ENCODE measurements at regions not wholly inside any gene's neighbourhood (a gene's known extent, or its start where the extent isn't known, plus 50 kb on each side); places are given as distances from the start of the nearest gene placed in this dataset.

- CTCF ChIA-PET: no interaction called here
- H3K4me3 ChIP-seq (ENCODE audit: low read depth, low read length): no peak overlapping the region
These were observed 325.7 kb downstream of the TLL1 start for GRCh38 chr4:166198516-166199310.

DNA sequence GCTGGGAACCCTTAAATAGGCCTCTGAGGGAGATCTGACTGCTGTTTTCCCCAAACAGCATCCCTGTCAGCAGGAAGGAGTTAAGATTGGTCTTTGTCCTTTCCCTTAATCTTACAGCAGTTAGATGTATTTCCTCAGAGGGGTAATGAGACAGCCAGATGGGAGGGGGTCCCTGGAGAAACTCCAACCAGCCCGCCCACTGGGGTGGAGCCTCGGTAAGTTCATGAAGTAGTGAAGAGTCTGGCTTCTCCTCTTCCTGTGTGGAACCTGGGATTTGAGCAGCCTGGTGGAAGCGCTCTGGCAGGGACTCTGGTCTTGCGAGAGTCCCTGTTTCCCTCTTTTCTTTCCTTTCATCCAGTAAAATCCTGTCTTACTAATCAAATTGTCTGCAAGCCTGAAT lies 330.0 kb downstream of the TLL1 start:
- Histone ChIP-seq H3K9me3 (ENCODE audit: control insufficient read depth, insufficient read depth, low read depth, low read length) (no peaks in the 10 kb centered on the region), H3K4me3 (ENCODE audit: low read depth, low read length) (no peak overlapping the region), H3K36me3 (ENCODE audit: control insufficient read depth in 2 of 2, insufficient read depth in 1 of 2, low read length in 2 of 2) (no peaks in the 10 kb centered on the region), H3K4me1 (ENCODE audit: control insufficient read depth, insufficient read depth, low read length) (no peaks in the 10 kb centered on the region), H3K27ac (ENCODE audit: extremely low read depth, low read depth, low read length) (no peak overlapping the region)
- CTCF ChIA-PET: no interaction called here
- POLR2A ChIA-PET: no interaction called here
- TF ChIP-seq GFI1B (tag by site-specific recombination; IDR thresholded peaks at IDR 0.05): no peak
- TF ChIP-seq ZNF548 (tag by site-specific recombination; IDR thresholded peaks at IDR 0.05): no peak
- no peak for TF ChIP-seq ZFP3 (tag by site-specific recombination; IDR thresholded peaks at IDR 0.05; ENCODE audit: low read depth)
- no peak for TF ChIP-seq KLF1 (tag by site-specific recombination; IDR thresholded peaks at IDR 0.05)
- no peak for TF ChIP-seq ZNF501 (tag by site-specific recombination; IDR thresholded peaks at IDR 0.05)
- TF ChIP-seq OVOL3 (tag by site-specific recombination; IDR thresholded peaks at IDR 0.05): no peak
- no peak for TF ChIP-seq SP7 (tag by site-specific recombination; IDR thresholded peaks at IDR 0.05)
- TF ChIP-seq, protein P1, sequence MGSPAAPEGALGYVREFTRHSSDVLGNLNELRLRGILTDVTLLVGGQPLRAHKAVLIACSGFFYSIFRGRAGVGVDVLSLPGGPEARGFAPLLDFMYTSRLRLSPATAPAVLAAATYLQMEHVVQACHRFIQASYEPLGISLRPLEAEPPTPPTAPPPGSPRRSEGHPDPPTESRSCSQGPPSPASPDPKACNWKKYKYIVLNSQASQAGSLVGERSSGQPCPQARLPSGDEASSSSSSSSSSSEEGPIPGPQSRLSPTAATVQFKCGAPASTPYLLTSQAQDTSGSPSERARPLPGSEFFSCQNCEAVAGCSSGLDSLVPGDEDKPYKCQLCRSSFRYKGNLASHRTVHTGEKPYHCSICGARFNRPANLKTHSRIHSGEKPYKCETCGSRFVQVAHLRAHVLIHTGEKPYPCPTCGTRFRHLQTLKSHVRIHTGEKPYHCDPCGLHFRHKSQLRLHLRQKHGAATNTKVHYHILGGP (tag by site-specific recombination; IDR thresholded peaks at IDR 0.05): no peak
- no peak for TF ChIP-seq TCF7L2 (IDR thresholded peaks at IDR 0.05; ENCODE audit: borderline replicate concordance, low read depth, low read length)
- TF ChIP-seq ZNF16 (tag by site-specific recombination; IDR thresholded peaks at IDR 0.05; ENCODE audit: low read depth): no peak
- TF ChIP-seq, protein P2, sequence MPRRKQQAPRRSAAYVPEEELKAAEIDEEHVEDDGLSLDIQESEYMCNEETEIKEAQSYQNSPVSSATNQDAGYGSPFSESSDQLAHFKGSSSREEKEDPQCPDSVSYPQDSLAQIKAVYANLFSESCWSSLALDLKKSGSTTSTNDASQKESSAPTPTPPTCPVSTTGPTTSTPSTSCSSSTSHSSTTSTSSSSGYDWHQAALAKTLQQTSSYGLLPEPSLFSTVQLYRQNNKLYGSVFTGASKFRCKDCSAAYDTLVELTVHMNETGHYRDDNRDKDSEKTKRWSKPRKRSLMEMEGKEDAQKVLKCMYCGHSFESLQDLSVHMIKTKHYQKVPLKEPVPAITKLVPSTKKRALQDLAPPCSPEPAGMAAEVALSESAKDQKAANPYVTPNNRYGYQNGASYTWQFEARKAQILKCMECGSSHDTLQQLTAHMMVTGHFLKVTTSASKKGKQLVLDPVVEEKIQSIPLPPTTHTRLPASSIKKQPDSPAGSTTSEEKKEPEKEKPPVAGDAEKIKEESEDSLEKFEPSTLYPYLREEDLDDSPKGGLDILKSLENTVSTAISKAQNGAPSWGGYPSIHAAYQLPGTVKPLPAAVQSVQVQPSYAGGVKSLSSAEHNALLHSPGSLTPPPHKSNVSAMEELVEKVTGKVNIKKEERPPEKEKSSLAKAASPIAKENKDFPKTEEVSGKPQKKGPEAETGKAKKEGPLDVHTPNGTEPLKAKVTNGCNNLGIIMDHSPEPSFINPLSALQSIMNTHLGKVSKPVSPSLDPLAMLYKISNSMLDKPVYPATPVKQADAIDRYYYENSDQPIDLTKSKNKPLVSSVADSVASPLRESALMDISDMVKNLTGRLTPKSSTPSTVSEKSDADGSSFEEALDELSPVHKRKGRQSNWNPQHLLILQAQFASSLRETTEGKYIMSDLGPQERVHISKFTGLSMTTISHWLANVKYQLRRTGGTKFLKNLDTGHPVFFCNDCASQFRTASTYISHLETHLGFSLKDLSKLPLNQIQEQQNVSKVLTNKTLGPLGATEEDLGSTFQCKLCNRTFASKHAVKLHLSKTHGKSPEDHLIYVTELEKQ (tag by site-specific recombination; IDR thresholded peaks at IDR 0.05; ENCODE audit: borderline replicate concordance): no peak
- TF ChIP-seq ZNF138 (tag by site-specific recombination; IDR thresholded peaks at IDR 0.05; ENCODE audit: borderline replicate concordance): no peak
- no peak for TF ChIP-seq ZNF664 (tag by site-specific recombination; IDR thresholded peaks at IDR 0.05)

More at GRCh38 chr4:166198516-166199310, 325.7 kb downstream of the TLL1 start:
- POLR2A ChIA-PET: no interaction called here
- TF ChIP-seq ZFP41 (tag by site-specific recombination; IDR thresholded peaks at IDR 0.05; ENCODE audit: borderline replicate concordance) (no peak), ZBTB21 (tag by site-specific recombination; IDR thresholded peaks at IDR 0.05) (no peak), ZNF10 (tag by site-specific recombination; IDR thresholded peaks at IDR 0.05) (no peak), ZNF280C (tag by site-specific recombination; IDR thresholded peaks at IDR 0.05) (no peak), ZNF629 (tag by site-specific recombination; IDR thresholded peaks at IDR 0.05) (no peak), ZNF138 (tag by site-specific recombination; IDR thresholded peaks at IDR 0.05; ENCODE audit: borderline replicate concordance) (no peak), ZNF146 (tag by site-specific recombination; IDR thresholded peaks at IDR 0.05) (no peak), ZBTB10 (tag by site-specific recombination; IDR thresholded peaks at IDR 0.05) (no peak), ZNF596 (tag by site-specific recombination; IDR thresholded peaks at IDR 0.05) (no peak)
- Histone ChIP-seq H3K27ac (ENCODE audit: extremely low read depth, low read depth, low read length) (no peak overlapping the region), H3K4me1 (ENCODE audit: control insufficient read depth, insufficient read depth, low read length) (no peaks in the 10 kb centered on the region), H3K36me3 (ENCODE audit: control insufficient read depth in 2 of 2, insufficient read depth in 1 of 2, low read length in 2 of 2) (no peaks in the 10 kb centered on the region), H3K9me3 (ENCODE audit: control insufficient read depth, insufficient read depth, low read depth, low read length) (no peaks in the 10 kb centered on the region)
